ENCODE measurements at regions not wholly inside any gene's neighbourhood (a gene's known extent, or its start where the extent isn't known, plus 50 kb on each side); places are given as distances from the start of the nearest gene placed in this dataset.

DNA sequence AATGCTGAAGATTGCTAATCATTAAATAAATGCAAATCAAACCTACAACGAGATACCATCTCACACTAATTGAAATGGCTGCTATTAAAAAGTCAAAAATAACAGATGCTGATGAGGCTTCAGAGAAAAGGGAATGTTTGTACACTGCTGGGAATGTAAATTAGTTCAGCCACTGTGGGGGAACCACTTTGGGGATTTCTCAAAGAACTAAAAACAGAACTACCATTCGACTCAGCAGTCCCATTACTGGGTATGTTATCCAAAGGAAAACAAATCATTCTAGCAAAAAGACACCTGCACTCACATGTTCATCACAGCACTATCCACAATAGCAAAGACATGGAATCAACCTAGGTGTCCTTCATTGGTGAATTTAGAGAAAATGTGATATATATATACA, 379.0 kb upstream of the CNTNAP2 start:
- Histone ChIP-seq H3K27me3 (ENCODE audit: control insufficient read depth in 1 of 2, insufficient read depth in 2 of 2, low read length in 2 of 2) (no peaks in the 10 kb centered on the region), H3K9me3 (ENCODE audit: control insufficient read depth in 1 of 2, insufficient read depth in 1 of 2, low read length in 2 of 2) (no peaks in the 10 kb centered on the region), H3K4me3 (ENCODE audit: low read length) (no peak overlapping the region), H3K36me3 (ENCODE audit: insufficient read depth, low read length) (no peaks in the 10 kb centered on the region), H3K27ac (ENCODE audit: low read depth in 1 of 2, low read length in 2 of 2) (no peak overlapping the region), H3K4me1 (ENCODE audit: insufficient read depth, low read length) (no peaks in the 10 kb centered on the region)
- no peak for DNase-seq
- intact Hi-C loops (cut with DNase I, micrococcal nuclease), result no loop called here
- no peak for ATAC-seq (ENCODE audit: poor library complexity)
- no peaks in the 10 kb centered on the region for H3K36me3 Mint-ChIP-seq (ENCODE audit: low read depth)
- peaks cover 2% of the 10 kb centered on the region for H3K9me3 Mint-ChIP-seq
- H3K4me1 Mint-ChIP-seq (ENCODE audit: low read depth), result no peaks in the 10 kb centered on the region
- H3K27me3 Mint-ChIP-seq, result no peaks in the 10 kb centered on the region
- ChIA-PET CTCF (no interaction called here), POLR2A (no interaction called here)
- TF ChIP-seq, protein P1, sequence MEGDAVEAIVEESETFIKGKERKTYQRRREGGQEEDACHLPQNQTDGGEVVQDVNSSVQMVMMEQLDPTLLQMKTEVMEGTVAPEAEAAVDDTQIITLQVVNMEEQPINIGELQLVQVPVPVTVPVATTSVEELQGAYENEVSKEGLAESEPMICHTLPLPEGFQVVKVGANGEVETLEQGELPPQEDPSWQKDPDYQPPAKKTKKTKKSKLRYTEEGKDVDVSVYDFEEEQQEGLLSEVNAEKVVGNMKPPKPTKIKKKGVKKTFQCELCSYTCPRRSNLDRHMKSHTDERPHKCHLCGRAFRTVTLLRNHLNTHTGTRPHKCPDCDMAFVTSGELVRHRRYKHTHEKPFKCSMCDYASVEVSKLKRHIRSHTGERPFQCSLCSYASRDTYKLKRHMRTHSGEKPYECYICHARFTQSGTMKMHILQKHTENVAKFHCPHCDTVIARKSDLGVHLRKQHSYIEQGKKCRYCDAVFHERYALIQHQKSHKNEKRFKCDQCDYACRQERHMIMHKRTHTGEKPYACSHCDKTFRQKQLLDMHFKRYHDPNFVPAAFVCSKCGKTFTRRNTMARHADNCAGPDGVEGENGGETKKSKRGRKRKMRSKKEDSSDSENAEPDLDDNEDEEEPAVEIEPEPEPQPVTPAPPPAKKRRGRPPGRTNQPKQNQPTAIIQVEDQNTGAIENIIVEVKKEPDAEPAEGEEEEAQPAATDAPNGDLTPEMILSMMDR (IDR thresholded peaks at IDR 0.05), result no peak
- no peak overlapping the region for H3K4me3 Mint-ChIP-seq
- no peak overlapping the region for H3K27ac Mint-ChIP-seq

- intact Hi-C loops (cut with DNase I, micrococcal nuclease), result no loop called here
- no peaks in the 10 kb centered on the region for H3K4me1 Mint-ChIP-seq (ENCODE audit: low read depth)
Measured at GRCh38 chr7:145735061-145735460, 381.5 kb upstream of the CNTNAP2 start.

DNA sequence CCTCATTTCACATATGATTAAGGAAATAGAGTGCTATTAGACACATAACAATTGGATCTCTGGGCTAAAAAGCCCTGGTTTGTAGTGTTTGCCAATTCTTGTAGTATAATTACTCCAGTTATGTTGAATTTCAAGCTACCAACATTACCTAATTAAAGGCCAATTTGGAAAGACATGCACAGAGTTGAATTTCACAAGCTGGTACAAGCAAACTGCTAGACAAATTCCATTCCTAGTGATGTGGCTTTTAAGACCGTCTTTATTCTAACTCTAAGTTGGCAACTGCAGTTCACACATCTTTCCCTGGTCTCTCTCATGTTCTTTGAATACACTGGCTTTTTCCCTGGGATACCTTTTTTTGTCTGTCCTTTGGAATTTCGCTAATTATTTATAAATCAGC, 384.1 kb upstream of the CNTNAP2 start:
- no peak for ATAC-seq (ENCODE audit: poor library complexity)
- CTCF ChIA-PET, result no interaction called here
- POLR2A ChIA-PET, result no interaction called here

More at GRCh38 chr7:145735061-145735460, 381.5 kb upstream of the CNTNAP2 start:
- Mint-ChIP-seq H3K27ac (no peak overlapping the region), H3K36me3 (ENCODE audit: low read depth) (no peaks in the 10 kb centered on the region), H3K4me3 (no peak overlapping the region), H3K9me3 (peaks cover 2% of the 10 kb centered on the region), H3K27me3 (no peaks in the 10 kb centered on the region)
- Histone ChIP-seq H3K36me3 (ENCODE audit: insufficient read depth, low read length) (no peaks in the 10 kb centered on the region), H3K4me3 (ENCODE audit: low read length) (no peak overlapping the region), H3K27me3 (ENCODE audit: control insufficient read depth in 1 of 2, insufficient read depth in 2 of 2, low read length in 2 of 2) (no peaks in the 10 kb centered on the region), H3K27ac (ENCODE audit: low read depth in 1 of 2, low read length in 2 of 2) (no peak overlapping the region), H3K9me3 (ENCODE audit: control insufficient read depth in 1 of 2, insufficient read depth in 1 of 2, low read length in 2 of 2) (no peaks in the 10 kb centered on the region), H3K4me1 (ENCODE audit: insufficient read depth, low read length) (no peaks in the 10 kb centered on the region)
- DNase-seq (no peak), ATAC-seq (ENCODE audit: poor library complexity) (no peak)
- TF ChIP-seq, protein P1 (IDR thresholded peaks at IDR 0.05), result no peak
- ChIA-PET POLR2A (no interaction called here), CTCF (no interaction called here)

More for the DNA sequence above, 384.1 kb upstream of the CNTNAP2 start:
- Mint-ChIP-seq H3K36me3 (ENCODE audit: low read depth) (no peaks in the 10 kb centered on the region), H3K4me3 (no peak overlapping the region), H3K4me1 (ENCODE audit: low read depth) (no peaks in the 10 kb centered on the region), H3K27me3 (no peaks in the 10 kb centered on the region), H3K27ac (no peak overlapping the region), H3K9me3 (no peaks in the 10 kb centered on the region)
- no peaks in the 10 kb centered on the region for H3K4me1 ChIP-seq (ENCODE audit: insufficient read depth, low read length)
- TF ChIP-seq, protein P1 (IDR thresholded peaks at IDR 0.05), result no peak
- no peaks in the 10 kb centered on the region for H3K9me3 ChIP-seq (ENCODE audit: control insufficient read depth in 1 of 2, insufficient read depth in 1 of 2, low read length in 2 of 2)
- H3K36me3 ChIP-seq (ENCODE audit: insufficient read depth, low read length), result no peaks in the 10 kb centered on the region
- H3K27ac ChIP-seq (ENCODE audit: low read depth in 1 of 2, low read length in 2 of 2), result no peak overlapping the region
- no peak overlapping the region for H3K4me3 ChIP-seq (ENCODE audit: low read length)
- intact Hi-C loops (cut with DNase I, micrococcal nuclease), result no loop called here
- no peak for DNase-seq
- H3K27me3 ChIP-seq (ENCODE audit: control insufficient read depth in 1 of 2, insufficient read depth in 2 of 2, low read length in 2 of 2), result no peaks in the 10 kb centered on the region
